ENCODE measurements at regions not wholly inside any gene's neighbourhood (a gene's known extent, or its start where the extent isn't known, plus 50 kb on each side); places are given as distances from the start of the nearest gene placed in this dataset.

GRCh38 chr2:217573571-217573970 is 429.2 kb downstream of the TNS1 start:
- TF ChIP-seq, protein P1, sequence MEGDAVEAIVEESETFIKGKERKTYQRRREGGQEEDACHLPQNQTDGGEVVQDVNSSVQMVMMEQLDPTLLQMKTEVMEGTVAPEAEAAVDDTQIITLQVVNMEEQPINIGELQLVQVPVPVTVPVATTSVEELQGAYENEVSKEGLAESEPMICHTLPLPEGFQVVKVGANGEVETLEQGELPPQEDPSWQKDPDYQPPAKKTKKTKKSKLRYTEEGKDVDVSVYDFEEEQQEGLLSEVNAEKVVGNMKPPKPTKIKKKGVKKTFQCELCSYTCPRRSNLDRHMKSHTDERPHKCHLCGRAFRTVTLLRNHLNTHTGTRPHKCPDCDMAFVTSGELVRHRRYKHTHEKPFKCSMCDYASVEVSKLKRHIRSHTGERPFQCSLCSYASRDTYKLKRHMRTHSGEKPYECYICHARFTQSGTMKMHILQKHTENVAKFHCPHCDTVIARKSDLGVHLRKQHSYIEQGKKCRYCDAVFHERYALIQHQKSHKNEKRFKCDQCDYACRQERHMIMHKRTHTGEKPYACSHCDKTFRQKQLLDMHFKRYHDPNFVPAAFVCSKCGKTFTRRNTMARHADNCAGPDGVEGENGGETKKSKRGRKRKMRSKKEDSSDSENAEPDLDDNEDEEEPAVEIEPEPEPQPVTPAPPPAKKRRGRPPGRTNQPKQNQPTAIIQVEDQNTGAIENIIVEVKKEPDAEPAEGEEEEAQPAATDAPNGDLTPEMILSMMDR (IDR thresholded peaks at IDR 0.05): no peak
- TF ChIP-seq POLR2AphosphoS5 (IDR thresholded peaks at IDR 0.05; ENCODE audit: low read depth, low read length) (no peak), TCF7L2 (IDR thresholded peaks at IDR 0.05; ENCODE audit: low read depth, low read length) (no peak), REST (IDR thresholded peaks at IDR 0.05; ENCODE audit: insufficient read depth in 1 of 2, low read depth in 2 of 2, low read length in 1 of 2) (no peak)

Data from Panc1 (cell line).